ENCODE measurements at regions not wholly inside any gene's neighbourhood (a gene's known extent, or its start where the extent isn't known, plus 50 kb on each side); places are given as distances from the start of the nearest gene placed in this dataset.
A peak's percentile ranks its signal among the peaks of the same experiment; 100 is the strongest.

- no peak overlapping the region for H3K27ac Mint-ChIP-seq (ENCODE audit: low read depth, unreplicated experiment)
- no peak for TF ChIP-seq CTCF (IDR thresholded peaks at IDR 0.05; ENCODE audit: unreplicated experiment)
- H3K36me3 Mint-ChIP-seq (ENCODE audit: insufficient read depth, unreplicated experiment): no peaks in the 10 kb centered on the region
- peaks cover 13% of the 10 kb centered on the region for H3K4me1 Mint-ChIP-seq (ENCODE audit: insufficient read depth, unreplicated experiment)
- no peaks in the 10 kb centered on the region for H3K27me3 Mint-ChIP-seq (ENCODE audit: insufficient read depth, unreplicated experiment)
- POLR2A ChIA-PET: interaction anchor here (0.5 to 1.0 kb wide), 2 partner anchors 14 to 30 kb away, joined by 3 to 4 read pairs; no protein-coding TSS in a partner anchor
- intact Hi-C loops (cut with micrococcal nuclease): no loop called here
- CTCF ChIA-PET: no interaction called here
- H3K4me3 Mint-ChIP-seq (ENCODE audit: unreplicated experiment): no peak overlapping the region
- H3K9me3 Mint-ChIP-seq (ENCODE audit: unreplicated experiment): peaks cover 7% of the 10 kb centered on the region
- peak; percentile 56 for DNase-seq (ENCODE audit: unreplicated experiment)
- no TSS peak for BruUV-seq (replicated peaks)
Observed at GRCh38 chr12:87127272-87127671, 871.1 kb upstream of the MGAT4C start.

- TF ChIP-seq CTCF (IDR thresholded peaks at IDR 0.05; ENCODE audit: unreplicated experiment): no peak
- CTCF ChIA-PET: interaction anchor here (1.0 kb wide), 1 partner anchor 13 kb away, joined by 3 read pairs; no protein-coding TSS in a partner anchor
- H3K4me1 Mint-ChIP-seq (ENCODE audit: insufficient read depth, unreplicated experiment): no peaks in the 10 kb centered on the region
- no peak overlapping the region for H3K27ac Mint-ChIP-seq (ENCODE audit: low read depth, unreplicated experiment)
- no peaks in the 10 kb centered on the region for H3K36me3 Mint-ChIP-seq (ENCODE audit: insufficient read depth, unreplicated experiment)
- H3K4me3 Mint-ChIP-seq (ENCODE audit: unreplicated experiment): no peak overlapping the region
- intact Hi-C loops (cut with micrococcal nuclease): no loop called here
- POLR2A ChIA-PET: interaction anchor here (0.6 kb wide), 1 partner anchor 889 kb away, joined by 3 read pairs; no protein-coding TSS in a partner anchor
- H3K27me3 Mint-ChIP-seq (ENCODE audit: insufficient read depth, unreplicated experiment): no peaks in the 10 kb centered on the region
- no peak for DNase-seq (ENCODE audit: unreplicated experiment)
- H3K9me3 Mint-ChIP-seq (ENCODE audit: unreplicated experiment): peaks cover 7% of the 10 kb centered on the region
- no TSS peak for BruUV-seq (replicated peaks)
Observed at GRCh38 chr12:87121896-87122295, 865.7 kb upstream of the MGAT4C start.

GRCh38 chr12:87120440-87120839, 864.2 kb upstream of the MGAT4C start:
- peak; percentile 14 for DNase-seq (ENCODE audit: unreplicated experiment)
- Mint-ChIP-seq H3K36me3 (ENCODE audit: insufficient read depth, unreplicated experiment) (no peaks in the 10 kb centered on the region), H3K27ac (ENCODE audit: low read depth, unreplicated experiment) (no peak overlapping the region), H3K9me3 (ENCODE audit: unreplicated experiment) (peaks cover 7% of the 10 kb centered on the region), H3K4me1 (ENCODE audit: insufficient read depth, unreplicated experiment) (no peaks in the 10 kb centered on the region), H3K4me3 (ENCODE audit: unreplicated experiment) (no peak overlapping the region), H3K27me3 (ENCODE audit: insufficient read depth, unreplicated experiment) (no peaks in the 10 kb centered on the region)
- BruUV-seq (replicated peaks): no TSS peak
- TF ChIP-seq CTCF (IDR thresholded peaks at IDR 0.05; ENCODE audit: unreplicated experiment): no peak
- intact Hi-C loops (cut with micrococcal nuclease): no loop called here
- ChIA-PET POLR2A (no interaction called here), CTCF (interaction anchor here (0.7 kb wide), 1 partner anchor 66 kb away, joined by 3 read pairs; no protein-coding TSS in a partner anchor)

GRCh38 chr12:87119713-87120112, 863.5 kb upstream of the MGAT4C start:
- no peak for TF ChIP-seq CTCF (IDR thresholded peaks at IDR 0.05; ENCODE audit: unreplicated experiment)
- H3K27me3 Mint-ChIP-seq (ENCODE audit: insufficient read depth, unreplicated experiment): no peaks in the 10 kb centered on the region
- intact Hi-C loops (cut with micrococcal nuclease): no loop called here
- no peaks in the 10 kb centered on the region for H3K36me3 Mint-ChIP-seq (ENCODE audit: insufficient read depth, unreplicated experiment)
- POLR2A ChIA-PET: no interaction called here
- CTCF ChIA-PET: no interaction called here
- H3K4me1 Mint-ChIP-seq (ENCODE audit: insufficient read depth, unreplicated experiment): no peaks in the 10 kb centered on the region
- no peak overlapping the region for H3K4me3 Mint-ChIP-seq (ENCODE audit: unreplicated experiment)
- BruUV-seq (replicated peaks): no TSS peak
- no peak for DNase-seq (ENCODE audit: unreplicated experiment)
- no peak overlapping the region for H3K27ac Mint-ChIP-seq (ENCODE audit: low read depth, unreplicated experiment)
- H3K9me3 Mint-ChIP-seq (ENCODE audit: unreplicated experiment): peaks cover 7% of the 10 kb centered on the region
